ENCODE measurements at regions not wholly inside any gene's neighbourhood (a gene's known extent, or its start where the extent isn't known, plus 50 kb on each side); places are given as distances from the start of the nearest gene placed in this dataset.
"Not testable (repeated sequence)": the region's sequence is repeated elsewhere in the genome, so short reads cannot be mapped to it uniquely, and the experiment has no call there.

DNA sequence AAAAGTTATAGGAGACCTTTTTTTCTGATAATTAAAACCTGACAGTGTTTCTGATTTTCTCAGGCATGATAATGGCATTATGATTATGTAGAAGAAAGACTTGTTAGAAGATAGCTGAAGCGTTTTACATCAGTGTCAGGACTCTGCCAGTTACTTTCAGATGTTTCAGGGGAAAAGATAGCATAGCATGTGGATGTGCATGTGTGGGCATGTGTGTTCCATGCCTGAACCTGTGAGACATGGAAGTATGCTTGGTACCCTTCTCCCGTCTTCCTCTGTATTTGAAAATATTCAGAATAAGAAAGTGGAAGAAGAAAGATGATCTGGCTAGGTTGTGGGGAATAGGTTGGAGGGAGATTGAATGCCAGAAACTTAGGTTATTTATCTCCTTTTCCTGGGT lies 113.1 kb upstream of the PCAT7 start:
- H3K4me3 ChIP-seq (ENCODE audit: low read length): no peak overlapping the region
- DNase-seq (ENCODE audit: low read depth): no peak
- TF ChIP-seq, protein P1, sequence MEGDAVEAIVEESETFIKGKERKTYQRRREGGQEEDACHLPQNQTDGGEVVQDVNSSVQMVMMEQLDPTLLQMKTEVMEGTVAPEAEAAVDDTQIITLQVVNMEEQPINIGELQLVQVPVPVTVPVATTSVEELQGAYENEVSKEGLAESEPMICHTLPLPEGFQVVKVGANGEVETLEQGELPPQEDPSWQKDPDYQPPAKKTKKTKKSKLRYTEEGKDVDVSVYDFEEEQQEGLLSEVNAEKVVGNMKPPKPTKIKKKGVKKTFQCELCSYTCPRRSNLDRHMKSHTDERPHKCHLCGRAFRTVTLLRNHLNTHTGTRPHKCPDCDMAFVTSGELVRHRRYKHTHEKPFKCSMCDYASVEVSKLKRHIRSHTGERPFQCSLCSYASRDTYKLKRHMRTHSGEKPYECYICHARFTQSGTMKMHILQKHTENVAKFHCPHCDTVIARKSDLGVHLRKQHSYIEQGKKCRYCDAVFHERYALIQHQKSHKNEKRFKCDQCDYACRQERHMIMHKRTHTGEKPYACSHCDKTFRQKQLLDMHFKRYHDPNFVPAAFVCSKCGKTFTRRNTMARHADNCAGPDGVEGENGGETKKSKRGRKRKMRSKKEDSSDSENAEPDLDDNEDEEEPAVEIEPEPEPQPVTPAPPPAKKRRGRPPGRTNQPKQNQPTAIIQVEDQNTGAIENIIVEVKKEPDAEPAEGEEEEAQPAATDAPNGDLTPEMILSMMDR (conservative IDR thresholded peaks at IDR 0.05; ENCODE audit: low read length): no peak

- TF ChIP-seq, protein P1 (conservative IDR thresholded peaks at IDR 0.05; ENCODE audit: low read length): no peak
- DNase-seq (ENCODE audit: low read depth): no peak
Measured at GRCh38 chr9:94443032-94443722, 111.7 kb upstream of the PCAT7 start.

GRCh38 chr9:94445863-94446262 lies 109.0 kb upstream of the PCAT7 start:
- H3K4me3 ChIP-seq (ENCODE audit: low read length): no peak overlapping the region
- TF ChIP-seq, protein P1 (conservative IDR thresholded peaks at IDR 0.05; ENCODE audit: low read length): no peak
- DNase-seq (ENCODE audit: low read depth): no peak

More at GRCh38 chr9:94443032-94443722, 111.7 kb upstream of the PCAT7 start:
- H3K4me3 ChIP-seq (ENCODE audit: low read length): no peak overlapping the region

DNA sequence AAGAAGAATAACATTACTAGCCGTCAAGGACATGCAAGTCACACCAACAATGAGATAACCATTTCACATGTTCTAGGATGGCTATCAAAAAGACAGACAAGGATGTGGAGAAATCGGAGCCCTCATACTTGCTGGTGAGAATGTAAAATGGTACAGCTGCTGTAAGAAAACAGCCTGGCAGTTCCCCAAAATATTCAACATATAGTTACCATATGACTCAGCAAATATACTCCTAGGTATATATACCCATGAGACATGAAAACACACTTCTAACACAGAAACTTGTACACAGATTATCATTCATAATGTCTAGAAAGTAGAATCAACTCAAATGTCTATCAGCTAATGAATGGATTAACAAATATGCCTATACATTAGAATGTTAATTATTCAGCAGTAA lies 105.4 kb upstream of the PCAT7 start:
- TF ChIP-seq, protein P1 (conservative IDR thresholded peaks at IDR 0.05; ENCODE audit: low read length): no peak
- H3K4me3 ChIP-seq (ENCODE audit: low read length): no peak overlapping the region
- DNase-seq (ENCODE audit: low read depth): no peak

DNA sequence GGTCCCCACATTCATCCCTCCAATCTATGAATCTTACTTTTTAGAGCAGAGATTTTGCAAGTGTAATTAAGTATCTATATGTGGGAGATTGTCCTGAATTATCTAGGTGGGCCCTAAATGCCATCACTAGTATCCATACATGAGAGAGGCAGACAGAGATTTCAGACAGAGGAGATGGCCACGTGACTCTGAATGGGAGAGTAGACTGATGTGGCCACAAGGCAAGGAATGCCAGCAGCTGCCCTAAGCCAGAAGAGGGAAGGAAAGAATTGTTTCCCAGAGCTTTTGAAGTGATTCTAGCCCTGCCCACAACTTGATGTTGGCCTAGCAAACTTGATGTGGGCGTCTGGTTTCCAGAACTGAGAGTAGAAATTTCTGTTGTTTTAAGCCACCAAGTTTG lies 90.1 kb upstream of the PCAT7 start:
- TF ChIP-seq, protein P1 (conservative IDR thresholded peaks at IDR 0.05; ENCODE audit: low read length): no peak
- H3K4me3 ChIP-seq (ENCODE audit: low read length): no peak overlapping the region
- no peak for DNase-seq (ENCODE audit: low read depth)

DNA sequence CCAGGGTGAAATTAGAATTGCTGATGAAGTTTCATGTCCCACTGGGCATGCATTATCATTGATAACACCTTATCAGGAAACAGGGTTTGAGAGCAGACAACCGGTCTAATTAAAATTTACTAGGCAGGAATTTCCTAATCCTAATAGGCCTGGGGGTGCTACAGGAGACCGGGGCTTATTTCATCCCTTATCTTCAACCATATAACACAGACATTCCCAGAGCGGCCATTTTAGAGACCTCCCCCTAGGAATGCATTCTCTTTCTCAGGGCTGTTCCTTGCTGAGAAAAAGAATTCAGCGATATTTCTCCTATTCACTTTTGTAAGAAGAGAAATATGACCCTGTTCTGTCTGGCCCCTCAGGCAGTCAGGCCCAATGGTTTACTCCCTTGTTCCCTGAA lies 82.8 kb upstream of the PCAT7 start:
- H3K4me3 ChIP-seq (ENCODE audit: low read length); DNase-seq (ENCODE audit: low read depth): not testable (repeated sequence)

GRCh38 chr9:94472806-94473360 lies 82.0 kb upstream of the PCAT7 start:
- peak; percentile 1 for DNase-seq (ENCODE audit: low read depth)
- TF ChIP-seq, protein P1 (conservative IDR thresholded peaks at IDR 0.05; ENCODE audit: low read length): no peak

More at GRCh38 chr9:94472806-94473360, 82.0 kb upstream of the PCAT7 start:
- H3K4me3 ChIP-seq (ENCODE audit: low read length): no peak overlapping the region

Measured in AG10803 (cell line).